Endothelial cell of umbilical vein (primary cell): ENCODE measurements at regions not wholly inside any gene's neighbourhood (a gene's known extent, or its start where the extent isn't known, plus 50 kb on each side); places are given as distances from the start of the nearest gene placed in this dataset.

Experiments used
- EZH2 ChIP-seq: IDR thresholded peaks from 2 replicates; pipeline ENCODE4 v1.6.1; 2012; ENCODE audit warnings: borderline replicate concordance, low read depth, mild to moderate bottlenecking, moderate library complexity, low read length, inconsistent platforms; ENCODE audit not compliant: severe bottlenecking
- GATA2 ChIP-seq: IDR thresholded peaks from 2 replicates; pipeline ENCODE4 v1.7.0; 2011; ENCODE audit warnings: low read depth, mild to moderate bottlenecking, moderate library complexity, mixed read lengths, low read length; ENCODE audit not compliant: insufficient read length, insufficient read depth
- POLR2A ChIP-seq: IDR thresholded peaks from 2 replicates; pipeline ENCODE4 v1.6.1; 2012; ENCODE audit warnings: low read depth, mild to moderate bottlenecking, control low read depth, low read length
- POLR2AphosphoS5 ChIP-seq: IDR thresholded peaks from 2 replicates; pipeline ENCODE4 v1.6.1; 2012; ENCODE audit warnings: low read depth, mild to moderate bottlenecking, control low read depth, low read length, moderate library complexity; ENCODE audit not compliant: insufficient read depth
- TF ChIP-seq, protein P1 (sequence below), 2 donors: IDR thresholded peaks; 1 replicate in 1 of 2; 2 replicates in 1 of 2; pipeline ENCODE4 v1.5.1; 2011; ENCODE audit warnings: low read length in 2 of 2, mild to moderate bottlenecking in 2 of 2, moderate library complexity in 2 of 2, control low read depth in 1 of 2, inconsistent platforms in 1 of 2, low read depth in 1 of 2; ENCODE audit not compliant: insufficient read depth in 1 of 2; ENCODE audit errors: extremely low read depth in 1 of 2

DNA sequence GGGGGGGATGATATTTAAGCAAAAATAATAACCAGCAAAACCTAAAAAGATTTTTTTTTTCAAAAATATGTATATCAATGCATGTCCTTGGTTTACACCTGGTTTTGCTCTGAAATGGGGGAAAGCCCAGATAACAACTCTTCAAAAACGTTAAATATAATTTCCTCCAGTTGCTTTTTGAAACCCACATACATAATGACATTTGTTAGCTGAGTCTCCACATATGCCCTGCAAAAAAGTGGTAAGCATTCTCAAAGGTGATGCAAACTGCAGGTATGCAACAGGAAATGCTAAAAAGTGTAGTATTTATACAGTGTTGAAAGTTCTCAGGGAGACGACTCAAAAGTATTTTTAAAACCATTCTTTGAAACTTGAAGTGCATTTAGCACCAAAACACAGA, 258.6 kb downstream of the ZEB2 start:
- TF ChIP-seq, protein P1, sequence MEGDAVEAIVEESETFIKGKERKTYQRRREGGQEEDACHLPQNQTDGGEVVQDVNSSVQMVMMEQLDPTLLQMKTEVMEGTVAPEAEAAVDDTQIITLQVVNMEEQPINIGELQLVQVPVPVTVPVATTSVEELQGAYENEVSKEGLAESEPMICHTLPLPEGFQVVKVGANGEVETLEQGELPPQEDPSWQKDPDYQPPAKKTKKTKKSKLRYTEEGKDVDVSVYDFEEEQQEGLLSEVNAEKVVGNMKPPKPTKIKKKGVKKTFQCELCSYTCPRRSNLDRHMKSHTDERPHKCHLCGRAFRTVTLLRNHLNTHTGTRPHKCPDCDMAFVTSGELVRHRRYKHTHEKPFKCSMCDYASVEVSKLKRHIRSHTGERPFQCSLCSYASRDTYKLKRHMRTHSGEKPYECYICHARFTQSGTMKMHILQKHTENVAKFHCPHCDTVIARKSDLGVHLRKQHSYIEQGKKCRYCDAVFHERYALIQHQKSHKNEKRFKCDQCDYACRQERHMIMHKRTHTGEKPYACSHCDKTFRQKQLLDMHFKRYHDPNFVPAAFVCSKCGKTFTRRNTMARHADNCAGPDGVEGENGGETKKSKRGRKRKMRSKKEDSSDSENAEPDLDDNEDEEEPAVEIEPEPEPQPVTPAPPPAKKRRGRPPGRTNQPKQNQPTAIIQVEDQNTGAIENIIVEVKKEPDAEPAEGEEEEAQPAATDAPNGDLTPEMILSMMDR (IDR thresholded peaks at IDR 0.05; ENCODE audit: extremely low read depth in 1 of 2, insufficient read depth in 1 of 2, low read depth in 1 of 2, low read length in 2 of 2) = no peak
- no peak for TF ChIP-seq POLR2AphosphoS5
- no peak for TF ChIP-seq EZH2
- TF ChIP-seq POLR2A = no peak
- no peak for TF ChIP-seq GATA2
